ENCODE measurements at regions not wholly inside any gene's neighbourhood (a gene's known extent, or its start where the extent isn't known, plus 50 kb on each side); places are given as distances from the start of the nearest gene placed in this dataset.

- H3K4me3 ChIP-seq (ENCODE audit: low read depth, low read length): no peak overlapping the region
- CTCF ChIA-PET: interaction anchor here (0.7 to 1.5 kb wide), 2 partner anchors 34 to 216 kb away, joined by 4 to 5 read pairs; no protein-coding TSS in a partner anchor
- TF ChIP-seq ZNF830 (tag by site-specific recombination; IDR thresholded peaks at IDR 0.05; ENCODE audit: low read depth): no peak
- TF ChIP-seq ZNF561 (tag by site-specific recombination; IDR thresholded peaks at IDR 0.05; ENCODE audit: borderline replicate concordance): no peak
- no peak for TF ChIP-seq ZBTB11 (tag by site-specific recombination; conservative IDR thresholded peaks at IDR 0.05; ENCODE audit: low read depth)
- TF ChIP-seq HOXD13 (CRISPR knock-in tag; IDR thresholded peaks at IDR 0.05; ENCODE audit: borderline replicate concordance): no peak
- TF ChIP-seq ZNF202 (tag by site-specific recombination; IDR thresholded peaks at IDR 0.05; ENCODE audit: borderline replicate concordance): no peak
- TF ChIP-seq INSM2 (tag by site-specific recombination; IDR thresholded peaks at IDR 0.05): no peak
- no peak for TF ChIP-seq TCF7L2 (IDR thresholded peaks at IDR 0.05; ENCODE audit: borderline replicate concordance, low read depth, low read length)
- no peak for TF ChIP-seq ZFP37 (tag by site-specific recombination; IDR thresholded peaks at IDR 0.05)
- TF ChIP-seq KLF17 (tag by site-specific recombination; IDR thresholded peaks at IDR 0.05): no peak
- no peak for TF ChIP-seq TSHZ1 (tag by site-specific recombination; IDR thresholded peaks at IDR 0.05; ENCODE audit: borderline replicate concordance)
- TF ChIP-seq ZSCAN23 (tag by site-specific recombination; IDR thresholded peaks at IDR 0.05): no peak
- TF ChIP-seq ATF2 (tag by site-specific recombination; IDR thresholded peaks at IDR 0.05; ENCODE audit: low read depth): no peak
- no peak for TF ChIP-seq ZBTB26 (tag by site-specific recombination; optimal IDR thresholded peaks at IDR 0.05)
- no peak for TF ChIP-seq ZFP69B (tag by site-specific recombination; IDR thresholded peaks at IDR 0.05)
- TF ChIP-seq ZNF354C (tag by site-specific recombination; IDR thresholded peaks at IDR 0.05; ENCODE audit: borderline replicate concordance, low read depth): no peak
- H3K4me1 ChIP-seq (ENCODE audit: control insufficient read depth, insufficient read depth, low read length): no peaks in the 10 kb centered on the region
- no peaks in the 10 kb centered on the region for H3K9me3 ChIP-seq (ENCODE audit: control insufficient read depth, insufficient read depth, low read depth, low read length)
- POLR2A ChIA-PET: no interaction called here
- H3K27ac ChIP-seq (ENCODE audit: extremely low read depth, low read depth, low read length): no peak overlapping the region
- H3K36me3 ChIP-seq (ENCODE audit: control insufficient read depth in 2 of 2, insufficient read depth in 1 of 2, low read length in 2 of 2): no peaks in the 10 kb centered on the region
Observed at GRCh38 chr1:181208967-181209366, 120.5 kb downstream of the IER5 start.
